Posterior vena cava (tissue), 2 donors: ENCODE measurements at regions not wholly inside any gene's neighbourhood (a gene's known extent, or its start where the extent isn't known, plus 50 kb on each side); places are given as distances from the start of the nearest gene placed in this dataset.
A peak's percentile ranks its signal among the peaks of the same experiment; 100 is the strongest.
"Not testable (repeated sequence)": the region's sequence is repeated elsewhere in the genome, so short reads cannot be mapped to it uniquely, and the experiment has no call there.

Experiments
- DNase-seq: peaks from one replicate; pipeline ENCODE4 v3.0.0-alpha.2; 2020; ENCODE audit warnings: low spot score
- intact Hi-C, 2 donors: fragments of 100-400 bp; cut with DNase I; formaldehyde crosslinking; loops; one replicate each; pipeline versions ENCODE4 v1.14.1 to v1.14.2; 2022 to 2023
- donor health status: DM: yes; HTN: yes; CAD: no.
- donor health status: DM: yes; HTN: yes; CAD: no.

DNA sequence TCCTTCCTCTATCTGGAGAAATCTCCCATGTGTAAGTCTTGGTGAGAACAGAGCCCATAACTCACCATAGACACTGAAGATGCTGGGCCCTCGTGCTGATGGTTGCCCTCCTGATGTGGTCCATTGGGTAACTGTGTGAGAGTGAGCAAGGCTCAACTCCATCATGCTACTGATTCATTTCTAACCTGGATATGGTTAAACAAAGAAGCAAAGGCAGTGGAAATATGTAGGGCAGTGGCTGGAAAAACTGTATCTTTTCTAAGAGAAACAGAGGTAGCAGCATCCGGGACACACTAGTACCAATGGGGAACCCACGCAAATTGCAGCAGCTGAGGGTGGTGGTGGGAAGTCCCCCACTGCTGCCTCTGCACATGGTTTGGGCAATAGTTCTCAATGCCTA is 221.7 kb downstream of the KLF6 start:
- DNase-seq, result no peak
- intact Hi-C loops, result no loop called here

DNA sequence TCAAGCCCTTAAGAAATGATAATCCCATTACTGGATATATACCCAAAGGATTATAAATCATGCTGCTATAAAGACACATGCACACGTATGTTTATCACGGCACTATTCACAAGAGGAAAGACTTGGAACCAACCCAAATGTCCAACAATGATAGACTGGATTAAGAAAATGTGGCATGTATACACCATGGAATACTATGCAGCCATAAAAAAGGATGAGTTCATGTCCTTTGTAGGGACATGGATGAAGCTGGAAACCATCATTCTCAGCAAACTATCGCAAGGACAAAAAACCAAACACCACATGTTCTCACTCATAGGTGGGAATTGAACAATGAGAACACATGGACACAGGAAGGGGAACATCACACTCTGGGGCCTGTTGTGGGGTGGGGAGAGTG is 224.4 kb downstream of the KLF6 start:
- intact Hi-C loops, DNase-seq: not testable (repeated sequence)

GRCh38 chr10:3559527-3559926 is 225.5 kb downstream of the KLF6 start:
- intact Hi-C loops, result no loop called here
- no peak for DNase-seq

DNA sequence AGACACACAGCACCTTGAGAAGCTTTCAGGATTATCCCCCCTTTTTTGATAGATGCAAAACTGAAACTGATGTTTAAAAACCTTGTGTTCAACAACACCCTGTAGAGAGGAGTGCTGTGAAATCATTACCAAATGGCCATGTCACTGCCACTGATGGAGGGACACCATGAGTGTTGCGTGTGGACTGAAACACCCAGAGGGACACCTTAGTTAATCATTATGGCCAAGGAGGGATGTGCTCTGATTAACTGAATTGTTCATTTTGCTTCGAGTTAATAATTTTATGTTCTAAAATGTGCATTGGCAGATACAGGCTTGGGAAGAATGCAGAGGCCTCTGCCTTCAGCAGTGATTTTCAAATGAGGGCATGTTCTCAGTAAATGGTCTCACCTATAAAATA is 226.0 kb downstream of the KLF6 start:
- intact Hi-C loops, result no loop called here
- DNase-seq, result no peak

DNA sequence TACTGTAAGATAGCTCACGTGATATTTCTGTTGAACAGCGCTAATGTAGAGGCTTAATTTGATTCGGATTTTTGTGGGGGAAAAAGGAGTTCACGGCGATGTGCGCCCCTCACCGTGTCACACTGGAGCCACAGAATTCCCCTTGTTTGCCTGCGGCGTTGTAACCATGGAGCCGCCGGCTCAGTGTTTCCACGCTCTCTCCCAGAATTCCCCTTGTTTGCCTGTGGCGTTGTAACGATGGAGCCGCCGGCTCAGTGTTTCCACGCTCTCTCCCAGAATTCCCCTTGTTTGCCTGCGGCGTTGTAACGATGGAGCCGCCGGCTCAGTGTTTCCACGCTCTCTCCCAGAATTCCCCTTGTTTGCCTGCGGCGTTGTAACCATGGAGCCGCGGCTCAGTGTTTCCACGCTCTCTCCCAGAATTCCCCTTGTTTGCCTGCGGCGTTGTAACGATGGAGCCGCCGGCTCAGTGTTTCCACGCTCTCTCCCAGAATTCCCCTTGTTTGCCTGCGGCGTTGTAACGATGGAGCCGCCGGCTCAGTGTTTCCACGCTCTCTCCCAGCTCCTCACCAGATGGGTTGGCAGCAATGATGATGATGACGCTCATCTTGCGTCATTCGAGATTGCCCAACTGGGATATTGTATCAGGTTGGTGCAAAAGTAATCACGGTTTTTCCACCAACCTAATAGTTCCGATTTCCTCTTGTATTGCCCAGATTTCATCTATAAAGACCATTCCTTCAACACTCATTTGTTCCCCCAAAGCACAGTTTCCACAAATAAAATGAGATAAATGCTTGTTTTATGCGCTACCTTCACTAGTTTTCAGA is 228.6 kb downstream of the KLF6 start:
- DNase-seq, intact Hi-C loops: not testable (repeated sequence)

DNA sequence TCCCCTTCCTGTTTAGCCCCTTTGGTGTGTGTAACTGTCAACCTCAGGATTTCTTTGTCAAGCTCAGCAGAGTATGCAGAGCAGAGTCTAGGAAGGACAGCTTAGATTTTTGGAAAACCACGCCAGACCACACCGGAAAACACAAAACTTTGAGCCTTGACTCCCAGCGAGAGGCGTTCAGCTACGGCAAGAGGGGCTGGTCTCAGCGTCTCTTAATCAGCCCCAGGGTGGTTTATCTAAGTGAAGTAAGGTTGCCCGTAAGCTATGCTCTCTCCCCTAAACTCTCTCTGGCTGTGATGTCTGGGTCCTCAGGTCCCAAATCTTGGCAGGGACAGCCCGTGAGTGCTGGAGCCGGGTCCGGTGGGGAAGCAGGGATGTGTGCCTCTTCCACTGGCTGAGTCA is 230.9 kb downstream of the KLF6 start:
- intact Hi-C loops, result no loop called here
- no peak for DNase-seq

GRCh38 chr10:3552281-3552680 is 232.7 kb downstream of the KLF6 start:
- no peak for DNase-seq
- intact Hi-C loops, result no loop called here

DNA sequence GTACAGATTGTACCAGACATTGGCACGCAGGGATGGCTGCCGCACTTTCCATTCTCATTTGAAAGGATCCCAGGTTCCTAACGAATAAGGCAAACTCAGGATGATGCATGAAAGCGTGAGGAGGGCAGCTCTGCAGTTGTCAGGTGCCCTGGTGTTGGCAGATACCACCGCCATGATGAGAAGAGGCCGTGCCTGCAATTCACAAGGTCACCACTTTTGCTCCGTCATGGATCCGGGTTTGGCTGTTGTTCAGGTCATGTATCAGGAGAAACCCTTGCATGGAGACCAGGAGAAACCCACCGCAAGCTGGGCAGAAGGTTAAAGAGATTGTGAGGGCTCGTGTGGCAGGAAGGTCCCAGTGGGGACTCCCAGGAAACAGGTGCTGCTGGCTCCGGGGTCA is 233.2 kb downstream of the KLF6 start:
- intact Hi-C loops, result no loop called here
- no peak for DNase-seq

- intact Hi-C loops, result no loop called here
- no peak for DNase-seq
These were observed 235.9 kb downstream of the KLF6 start for GRCh38 chr10:3549118-3549517.

- intact Hi-C loops, result no loop called here
- DNase-seq, result no peak
These were observed 236.3 kb downstream of the KLF6 start for GRCh38 chr10:3548702-3549101.

DNA sequence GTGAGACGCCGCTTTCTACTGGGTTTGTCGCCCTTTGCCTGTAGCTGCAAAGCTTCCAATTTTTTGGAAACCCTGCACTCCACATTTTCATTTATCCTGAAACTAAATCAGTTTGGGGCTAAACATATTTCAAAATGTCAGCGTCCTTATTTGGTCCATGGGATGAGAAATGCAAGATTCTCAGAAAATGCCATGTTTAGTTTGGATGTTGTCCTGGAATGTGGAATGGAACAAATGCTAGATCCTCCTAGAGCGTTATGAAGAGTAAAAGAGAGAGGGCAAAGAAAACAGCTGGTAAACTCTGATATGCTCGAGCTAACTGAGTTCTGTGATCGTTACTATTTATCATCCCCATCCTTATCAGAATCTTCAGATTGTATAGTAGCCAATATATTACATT is 236.9 kb downstream of the KLF6 start:
- intact Hi-C loops, result no loop called here
- no peak for DNase-seq

- DNase-seq, result peak; percentile 54
- intact Hi-C loops, result loop anchor here in 1 of 2 donors (5.0 kb wide), 1 partner anchor 218 kb away; no protein-coding TSS in a partner anchor
These were observed 240.4 kb downstream of the KLF6 start for GRCh38 chr10:3544561-3544960.

DNA sequence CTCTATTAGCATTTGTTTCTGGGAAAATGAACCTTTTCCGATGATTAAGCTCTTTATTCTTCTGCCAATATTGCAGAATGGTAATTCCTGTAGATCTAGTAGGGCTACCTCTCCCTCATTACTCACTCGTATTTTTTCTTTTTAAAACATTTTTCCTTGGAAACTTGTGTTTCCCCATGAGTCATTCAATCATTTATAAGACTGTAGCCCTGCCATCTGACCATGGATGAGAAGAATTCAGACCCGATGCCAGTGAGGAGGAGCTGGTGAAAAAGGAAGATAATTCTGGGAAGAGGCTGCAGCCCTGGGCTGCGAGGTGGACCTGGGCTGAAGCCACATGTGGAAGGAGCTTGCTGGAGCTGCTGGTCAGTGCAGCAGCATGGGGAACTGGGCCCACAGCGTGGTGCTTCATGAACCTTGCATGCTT is 242.8 kb downstream of the KLF6 start:
- intact Hi-C loops, result loop anchor here in 1 of 2 donors (5.0 kb wide), 1 partner anchor 220 kb away; no protein-coding TSS in a partner anchor

GRCh38 chr10:3539696-3540383 is 245.2 kb downstream of the KLF6 start:
- intact Hi-C loops, result loop anchor here in 1 of 2 donors (5.0 kb wide), 1 partner anchor 222 kb away; no protein-coding TSS in a partner anchor
- DNase-seq, result no peak

More for the DNA sequence above, 242.8 kb downstream of the KLF6 start:
- DNase-seq, result peak; percentile 91

DNA sequence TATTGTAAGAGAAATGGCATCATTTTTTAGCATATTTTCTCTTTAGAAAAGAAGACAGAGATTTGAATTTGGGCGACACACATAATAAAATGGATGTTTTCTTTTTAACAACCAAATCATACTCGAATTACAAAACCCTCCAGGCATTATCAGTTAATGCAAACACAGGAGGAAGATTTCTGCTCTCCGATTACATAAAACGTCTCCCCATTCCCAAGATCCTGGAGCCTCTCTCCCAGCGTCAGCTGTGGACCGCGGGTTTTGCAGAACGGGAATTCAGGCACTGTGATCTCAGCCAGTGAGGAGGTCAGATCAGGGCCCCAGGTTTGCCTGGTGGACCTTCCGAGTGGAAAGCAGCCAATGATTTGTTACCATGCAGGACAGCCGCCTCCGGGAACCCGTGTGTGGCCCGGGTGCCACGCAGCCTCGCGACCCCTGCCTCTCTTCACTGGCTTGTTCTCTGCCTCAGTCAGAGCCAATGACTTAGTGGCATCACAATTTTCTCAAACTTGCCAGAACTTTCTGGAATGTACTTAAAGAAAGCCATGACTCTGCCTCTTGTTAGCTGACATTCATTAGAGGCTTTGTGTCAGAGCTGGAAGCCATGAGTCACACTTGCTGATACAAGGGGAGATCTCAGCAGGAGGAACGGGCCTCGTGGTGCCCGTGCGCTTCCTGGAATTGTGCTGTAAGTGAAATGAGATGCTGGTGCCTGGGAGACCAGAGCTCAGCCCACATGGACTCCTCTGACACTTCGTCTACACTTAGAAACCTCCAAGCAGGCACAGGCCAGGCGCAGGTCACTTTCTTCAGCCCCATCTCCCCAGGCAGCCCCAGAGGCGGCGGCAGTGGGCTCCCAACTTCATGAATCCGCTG is 246.1 kb downstream of the KLF6 start:
- peak; percentile 93 for DNase-seq
- intact Hi-C loops, result no loop called here

- no peak for DNase-seq
- intact Hi-C loops, result no loop called here
These were observed 246.7 kb downstream of the KLF6 start for GRCh38 chr10:3538291-3538655.

DNA sequence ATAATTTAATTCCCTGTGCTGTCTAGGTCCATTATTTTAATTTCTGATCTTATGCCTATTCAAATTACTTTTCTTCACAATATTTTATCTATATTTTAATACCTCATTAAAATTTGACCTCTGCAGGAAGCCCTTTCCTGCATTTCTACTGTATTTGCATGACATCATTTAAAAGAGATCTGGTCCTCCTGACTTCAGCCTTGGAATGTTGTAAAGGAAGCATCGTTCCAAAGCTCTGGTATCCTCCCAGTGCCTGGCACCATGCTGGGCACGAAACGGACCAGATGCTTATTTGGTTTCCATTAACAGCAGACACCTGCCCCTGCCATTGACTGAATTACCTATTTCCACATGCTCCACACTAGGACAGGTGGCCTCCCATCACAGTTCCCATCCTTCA is 247.5 kb downstream of the KLF6 start:
- peak; percentile 16 for DNase-seq
- intact Hi-C loops, result no loop called here

DNA sequence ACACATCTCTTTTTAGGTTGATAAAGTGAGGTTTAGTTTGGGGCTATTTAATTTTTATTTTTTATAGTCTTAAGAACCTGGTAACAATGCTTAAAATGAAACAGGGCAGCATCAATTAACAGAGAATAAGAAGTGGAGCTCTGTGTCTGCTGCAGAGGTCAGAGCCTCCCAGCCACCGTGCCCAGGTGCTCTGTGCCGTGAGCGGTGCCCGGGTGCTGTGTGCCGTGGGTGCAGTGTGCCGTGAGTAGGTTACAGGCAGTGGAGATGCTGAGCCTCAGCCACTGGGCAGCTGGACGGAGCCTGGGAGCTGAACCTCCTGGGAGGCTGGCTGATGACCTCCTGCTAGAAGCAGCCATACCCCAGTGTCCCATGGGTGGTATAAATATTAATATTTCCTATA is 250.0 kb downstream of the KLF6 start:
- DNase-seq, result peak; percentile 40
- intact Hi-C loops, result no loop called here

DNA sequence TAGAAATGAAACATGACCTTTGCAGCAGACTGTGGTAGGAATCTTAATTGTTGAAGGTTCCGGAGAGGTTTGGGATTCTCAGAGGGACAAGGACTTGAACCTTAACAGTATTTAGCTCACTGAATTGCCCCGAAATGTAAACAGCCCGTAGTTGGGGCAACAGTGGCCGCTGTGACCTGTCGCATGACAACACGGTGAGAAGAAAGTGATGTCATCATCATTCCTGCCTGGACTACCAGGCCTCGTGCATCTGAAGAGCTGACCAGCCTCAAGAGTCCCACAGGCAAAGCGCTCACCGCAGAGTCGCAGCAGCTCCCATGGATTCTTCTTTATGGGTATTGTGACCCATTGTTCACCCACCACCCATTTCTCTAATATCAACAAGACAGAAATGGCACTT is 250.6 kb downstream of the KLF6 start:
- DNase-seq, result no peak
- intact Hi-C loops, result no loop called here

- intact Hi-C loops, result no loop called here
- no peak for DNase-seq
These were observed 251.7 kb downstream of the KLF6 start for GRCh38 chr10:3533296-3533695.
